Astrocyte (in vitro differentiated cells and primary cell): ENCODE measurements at regions not wholly inside any gene's neighbourhood (a gene's known extent, or its start where the extent isn't known, plus 50 kb on each side); places are given as distances from the start of the nearest gene placed in this dataset.

Experiments
- DNase-seq: peaks from one replicate; pipeline ENCODE4 v3.0.0-alpha.2; 2010; ENCODE audit warnings: low read depth
- FAIRE-seq: peaks from 2 replicates; lab custom pipeline; 2011; peaks lifted over from hg19 to GRCh38; lab: Jason Lieb, UNC
- H2AFZ ChIP-seq: 2 replicates; pipeline ENCODE4 v1.6.0; 2012; ENCODE audit warnings: low read depth, low read length, inconsistent platforms
- H3K27ac ChIP-seq: 2 replicates; pipeline ENCODE4 v1.5.1; 2011; ENCODE audit warnings: low read depth, low read length, inconsistent platforms
- H3K27me3 ChIP-seq: 2 replicates; pipeline ENCODE4 v1.6.0; 2011; ENCODE audit warnings: low read length, inconsistent platforms; ENCODE audit not compliant: insufficient read depth
- H3K36me3 ChIP-seq: 2 replicates; pipeline ENCODE4 v1.5.1; 2011; ENCODE audit warnings: low read length, inconsistent platforms; ENCODE audit not compliant: insufficient read depth
- H3K4me1 ChIP-seq: 2 replicates; pipeline ENCODE4 v1.5.1; 2011; ENCODE audit warnings: low read length, inconsistent platforms; ENCODE audit not compliant: insufficient read depth
- H3K4me2 ChIP-seq: 2 replicates; pipeline ENCODE4 v1.6.0; 2012; ENCODE audit warnings: low read length, inconsistent platforms
- H3K4me3 ChIP-seq: 2 replicates; pipeline ENCODE4 v1.5.1; 2011; ENCODE audit warnings: low read depth, mild to moderate bottlenecking, low read length, inconsistent platforms; ENCODE audit not compliant: insufficient read depth
- H3K79me2 ChIP-seq: 2 replicates; pipeline ENCODE4 v1.6.0; 2012; ENCODE audit warnings: mild to moderate bottlenecking, low read length, inconsistent platforms; ENCODE audit not compliant: insufficient read depth
- H3K9ac ChIP-seq: 2 replicates; pipeline ENCODE4 v1.6.0; 2012; ENCODE audit warnings: mild to moderate bottlenecking, low read length, inconsistent platforms
- H3K9me3 ChIP-seq: 2 replicates; pipeline ENCODE4 v1.5.1; 2012; ENCODE audit warnings: low read depth, mild to moderate bottlenecking, low read length, inconsistent platforms; ENCODE audit not compliant: insufficient read depth
- H4K20me1 ChIP-seq: 2 replicates; pipeline ENCODE4 v1.6.0; 2012; ENCODE audit warnings: low read length, inconsistent platforms; ENCODE audit not compliant: insufficient read depth
- H3K27ac Mint-ChIP-seq: one replicate; pipeline ENCODE4 v1.8.0; 2021; ENCODE audit warnings: mild to moderate bottlenecking, mixed read lengths; ENCODE audit not compliant: unreplicated experiment
- H3K27me3 Mint-ChIP-seq: one replicate; pipeline ENCODE4 v1.8.0; 2021; ENCODE audit warnings: low read depth, mixed read lengths; ENCODE audit not compliant: unreplicated experiment
- H3K36me3 Mint-ChIP-seq: one replicate; pipeline ENCODE4 v1.8.0; 2021; ENCODE audit warnings: low read depth, mixed read lengths; ENCODE audit not compliant: unreplicated experiment
- H3K4me1 Mint-ChIP-seq: one replicate; pipeline ENCODE4 v1.8.0; 2021; ENCODE audit warnings: low read depth, mixed read lengths; ENCODE audit not compliant: unreplicated experiment
- H3K4me3 Mint-ChIP-seq: one replicate; pipeline ENCODE4 v1.8.0; 2021; ENCODE audit warnings: mild to moderate bottlenecking, moderate library complexity, mixed read lengths; ENCODE audit not compliant: unreplicated experiment
- H3K9me3 Mint-ChIP-seq: one replicate; pipeline ENCODE4 v1.8.0; 2021; ENCODE audit warnings: mild to moderate bottlenecking, mixed read lengths; ENCODE audit not compliant: unreplicated experiment
- EZH2 ChIP-seq: IDR thresholded peaks from 2 replicates; pipeline ENCODE4 v1.6.1; 2012; ENCODE audit warnings: mild to moderate bottlenecking, low read length, inconsistent platforms; ENCODE audit not compliant: insufficient read depth
- TF ChIP-seq, protein P1 (sequence below): IDR thresholded peaks from 2 replicates; pipeline ENCODE4 v1.5.1; 2011; ENCODE audit warnings: low read depth, mild to moderate bottlenecking, inconsistent platforms, low read length, moderate library complexity; ENCODE audit not compliant: insufficient read depth

DNA sequence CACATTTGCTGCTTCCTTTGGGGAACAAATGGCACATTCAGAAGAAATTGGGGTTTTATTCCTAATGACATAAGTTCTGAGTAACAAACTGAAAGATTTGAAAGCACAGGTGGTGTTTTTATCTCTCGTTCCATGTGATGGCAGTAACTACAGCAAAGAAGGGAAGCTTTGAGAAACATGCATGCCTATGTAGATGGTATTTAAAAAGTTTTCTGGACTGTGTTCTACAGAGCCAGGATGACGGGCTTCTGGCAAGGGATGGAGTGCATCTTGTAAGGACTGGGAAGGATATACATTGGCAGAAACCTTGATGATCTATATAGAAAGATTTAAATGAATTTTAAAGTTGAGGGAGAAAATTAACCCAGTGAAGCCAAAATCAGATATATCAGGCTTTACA lies 362.2 kb upstream of the ROPN1 start:
- no peak overlapping the region for H3K9ac ChIP-seq
- H3K36me3 ChIP-seq = no peaks in the 10 kb centered on the region
- TF ChIP-seq EZH2 = no peak
- TF ChIP-seq, protein P1, sequence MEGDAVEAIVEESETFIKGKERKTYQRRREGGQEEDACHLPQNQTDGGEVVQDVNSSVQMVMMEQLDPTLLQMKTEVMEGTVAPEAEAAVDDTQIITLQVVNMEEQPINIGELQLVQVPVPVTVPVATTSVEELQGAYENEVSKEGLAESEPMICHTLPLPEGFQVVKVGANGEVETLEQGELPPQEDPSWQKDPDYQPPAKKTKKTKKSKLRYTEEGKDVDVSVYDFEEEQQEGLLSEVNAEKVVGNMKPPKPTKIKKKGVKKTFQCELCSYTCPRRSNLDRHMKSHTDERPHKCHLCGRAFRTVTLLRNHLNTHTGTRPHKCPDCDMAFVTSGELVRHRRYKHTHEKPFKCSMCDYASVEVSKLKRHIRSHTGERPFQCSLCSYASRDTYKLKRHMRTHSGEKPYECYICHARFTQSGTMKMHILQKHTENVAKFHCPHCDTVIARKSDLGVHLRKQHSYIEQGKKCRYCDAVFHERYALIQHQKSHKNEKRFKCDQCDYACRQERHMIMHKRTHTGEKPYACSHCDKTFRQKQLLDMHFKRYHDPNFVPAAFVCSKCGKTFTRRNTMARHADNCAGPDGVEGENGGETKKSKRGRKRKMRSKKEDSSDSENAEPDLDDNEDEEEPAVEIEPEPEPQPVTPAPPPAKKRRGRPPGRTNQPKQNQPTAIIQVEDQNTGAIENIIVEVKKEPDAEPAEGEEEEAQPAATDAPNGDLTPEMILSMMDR = no peak
- no peaks in the 10 kb centered on the region for H3K27me3 ChIP-seq
- no peaks in the 10 kb centered on the region for H3K4me1 ChIP-seq
- no peak overlapping the region for H3K4me3 Mint-ChIP-seq
- no peak overlapping the region for H2AFZ ChIP-seq
- peaks cover 11% of the 10 kb centered on the region for H3K36me3 Mint-ChIP-seq
- H3K4me3 ChIP-seq = no peak overlapping the region
- FAIRE-seq (no peak), DNase-seq (no peak)
- H3K79me2 ChIP-seq = no peaks in the 10 kb centered on the region
- peaks cover 1% of the 10 kb centered on the region for H3K4me1 Mint-ChIP-seq
- H3K9me3 ChIP-seq = no peaks in the 10 kb centered on the region
- peaks cover 7% of the 10 kb centered on the region for H3K27me3 Mint-ChIP-seq
- no peak overlapping the region for H3K27ac ChIP-seq
- no peaks in the 10 kb centered on the region for H3K9me3 Mint-ChIP-seq
- no peaks in the 10 kb centered on the region for H4K20me1 ChIP-seq
- no peak overlapping the region for H3K4me2 ChIP-seq
- no peak overlapping the region for H3K27ac Mint-ChIP-seq

DNA sequence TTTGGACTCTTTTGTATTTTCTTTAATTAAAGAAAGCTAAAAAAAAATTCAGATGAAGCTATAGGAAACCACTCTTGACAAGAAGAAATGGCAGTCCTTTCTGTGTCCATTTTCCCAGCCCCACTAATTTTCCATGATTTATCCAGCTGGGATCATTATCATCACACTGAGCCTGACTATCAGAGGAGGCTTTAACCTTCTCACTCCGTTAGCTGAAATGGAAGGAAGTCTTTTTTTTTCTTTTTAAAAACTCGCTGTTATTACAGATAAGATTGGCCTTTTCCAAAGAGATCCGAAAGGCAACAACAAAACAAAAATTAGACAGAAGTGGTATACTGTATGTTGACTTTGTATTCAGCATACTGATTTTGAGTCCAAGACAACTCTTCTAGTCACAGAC lies 366.2 kb upstream of the ROPN1 start:
- Mint-ChIP-seq H3K27me3 (peaks cover 7% of the 10 kb centered on the region), H3K4me3 (no peak overlapping the region), H3K27ac (no peak overlapping the region), H3K9me3 (no peaks in the 10 kb centered on the region), H3K4me1 (peaks cover 14% of the 10 kb centered on the region), H3K36me3 (peaks cover 11% of the 10 kb centered on the region)
- Histone ChIP-seq H3K9ac (no peak overlapping the region), H3K4me3 (no peak overlapping the region), H3K79me2 (no peaks in the 10 kb centered on the region), H3K4me2 (no peak overlapping the region), H4K20me1 (no peaks in the 10 kb centered on the region), H2AFZ (no peak overlapping the region), H3K36me3 (no peaks in the 10 kb centered on the region), H3K27ac (no peak overlapping the region), H3K9me3 (no peaks in the 10 kb centered on the region), H3K27me3 (no peaks in the 10 kb centered on the region), H3K4me1 (peaks cover 1% of the 10 kb centered on the region)
- FAIRE-seq (no peak), DNase-seq (no peak)
- TF ChIP-seq, protein P1 = no peak
- TF ChIP-seq EZH2 = no peak

DNA sequence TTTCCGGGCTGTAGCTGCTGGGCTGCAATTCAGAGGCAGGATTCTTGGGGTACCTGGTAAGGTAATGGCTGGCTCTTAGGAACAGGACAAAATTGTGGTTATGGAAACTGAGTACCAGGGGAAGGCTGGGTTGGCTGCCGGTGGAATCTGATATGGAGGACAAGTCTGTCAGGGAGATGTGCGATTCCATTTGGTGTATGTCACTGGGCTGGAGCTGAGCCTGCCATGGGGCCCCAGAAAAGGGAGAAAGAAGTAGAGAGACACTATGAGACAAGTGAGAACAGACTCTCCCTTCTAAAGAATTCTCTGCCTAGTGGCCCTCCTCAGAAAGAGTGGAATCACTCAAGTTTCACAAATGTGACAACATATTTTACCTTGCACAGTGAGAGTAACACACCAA lies 368.2 kb upstream of the ROPN1 start:
- no peak overlapping the region for H3K4me3 Mint-ChIP-seq
- no peak overlapping the region for H3K9ac ChIP-seq
- peaks cover 2% of the 10 kb centered on the region for H3K27me3 Mint-ChIP-seq
- H2AFZ ChIP-seq = no peak overlapping the region
- H3K4me3 ChIP-seq = no peak overlapping the region
- H4K20me1 ChIP-seq = no peaks in the 10 kb centered on the region
- TF ChIP-seq, protein P1 = no peak
- no peak for TF ChIP-seq EZH2
- peaks cover 32% of the 10 kb centered on the region for H3K4me1 Mint-ChIP-seq
- H3K9me3 ChIP-seq = no peaks in the 10 kb centered on the region
- no peaks in the 10 kb centered on the region for H3K9me3 Mint-ChIP-seq
- no peaks in the 10 kb centered on the region for H3K36me3 ChIP-seq
- H3K79me2 ChIP-seq = no peaks in the 10 kb centered on the region
- DNase-seq (peak; percentile 14), FAIRE-seq (no peak)
- peaks cover 10% of the 10 kb centered on the region for H3K4me1 ChIP-seq
- no peak overlapping the region for H3K27ac ChIP-seq
- peaks cover 17% of the 10 kb centered on the region for H3K36me3 Mint-ChIP-seq
- H3K27ac Mint-ChIP-seq = peak overlapping the region; percentile 49
- no peaks in the 10 kb centered on the region for H3K27me3 ChIP-seq
- H3K4me2 ChIP-seq = no peak overlapping the region
